Activated CD4-positive, alpha-beta T cell treated with anti-CD3 and anti-CD28 coated beads, Interleukin-2, amount 50 U/mL, for 16 hours (primary cell): ENCODE measurements at regions not wholly inside any gene's neighbourhood (a gene's known extent, or its start where the extent isn't known, plus 50 kb on each side); places are given as distances from the start of the nearest gene placed in this dataset.

Source experiments
- DNase-seq: peaks from one replicate; pipeline ENCODE4 v3.0.0-alpha.2; 2020

DNA sequence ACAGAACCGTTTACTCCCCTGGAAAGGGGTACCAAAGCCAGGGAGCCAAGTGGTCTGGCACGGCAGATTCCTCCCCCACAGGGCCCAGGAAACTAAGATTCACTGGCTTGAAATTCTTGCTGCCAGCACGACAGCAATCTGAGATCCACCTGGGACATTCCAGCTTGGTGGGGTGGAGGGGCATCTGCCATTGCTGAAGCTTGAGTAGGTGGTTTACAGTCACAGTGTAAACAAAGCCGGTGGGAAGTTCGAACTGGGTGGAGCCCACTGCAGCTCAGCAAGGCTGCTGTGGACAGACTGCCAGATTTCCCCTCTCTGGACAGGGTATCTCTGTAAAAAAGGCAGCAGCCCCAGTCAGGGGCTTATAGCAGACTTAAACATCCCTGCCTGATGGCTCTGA is 901.7 kb upstream of the LRRTM1 start:
- no peak for DNase-seq

DNA sequence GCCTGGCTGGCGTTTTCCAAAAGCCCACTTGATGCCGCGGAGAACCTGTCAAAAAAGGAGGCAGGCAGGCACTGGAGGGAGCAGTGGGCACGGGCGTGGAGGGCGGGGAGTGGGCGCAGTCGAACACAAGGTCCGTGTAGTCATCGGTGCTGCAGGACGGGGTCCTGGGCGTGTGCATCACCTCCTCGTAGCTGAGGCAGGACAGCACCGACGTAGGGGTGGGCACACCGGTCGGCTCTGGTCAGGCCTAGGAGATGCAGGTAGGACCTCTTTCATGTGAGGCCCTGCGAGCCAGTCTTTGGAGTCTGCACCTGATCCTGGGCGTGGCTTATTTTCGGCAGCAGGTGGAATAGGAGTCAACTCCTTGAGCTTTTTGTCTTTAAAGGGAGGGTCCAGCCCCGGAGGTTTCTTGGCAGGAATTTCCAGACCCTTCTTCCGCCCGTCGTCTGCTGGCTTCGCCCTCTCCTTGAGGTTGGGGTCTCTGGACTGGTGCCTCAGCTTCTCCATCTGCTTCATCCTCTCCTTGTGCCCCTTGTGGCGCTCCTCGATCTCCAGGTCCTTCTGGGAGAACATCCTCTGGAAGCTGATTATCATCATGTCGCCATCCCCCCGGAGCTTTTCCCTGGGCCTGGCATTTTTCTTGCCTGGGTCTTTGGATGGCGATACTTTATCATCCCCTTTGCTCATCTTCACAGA is 892.5 kb upstream of the LRRTM1 start:
- DNase-seq, result no peak

DNA sequence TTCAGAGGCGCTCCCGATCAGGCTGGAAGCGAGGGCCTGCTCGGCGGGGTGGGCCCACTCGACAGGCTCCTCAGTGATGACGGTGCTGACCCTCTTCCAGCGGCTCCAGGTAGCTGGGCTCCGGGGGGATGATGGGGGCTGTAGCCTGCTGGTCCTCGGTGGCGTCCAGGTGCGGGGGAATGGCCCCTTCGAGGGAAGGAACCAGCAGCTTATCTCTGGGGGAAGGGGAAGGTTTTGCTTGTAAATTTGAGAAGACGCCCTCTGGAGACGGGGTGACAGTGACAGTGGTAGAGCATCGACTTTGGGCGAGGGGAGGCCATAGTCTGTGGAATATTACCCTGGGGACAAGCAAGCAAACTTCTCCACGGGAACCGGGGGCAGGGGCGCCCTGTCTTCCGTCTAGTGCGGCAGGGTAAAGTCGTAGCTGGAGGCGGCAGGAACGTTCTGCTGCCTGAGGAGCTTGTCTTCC is 891.9 kb upstream of the LRRTM1 start:
- DNase-seq, result no peak

DNA sequence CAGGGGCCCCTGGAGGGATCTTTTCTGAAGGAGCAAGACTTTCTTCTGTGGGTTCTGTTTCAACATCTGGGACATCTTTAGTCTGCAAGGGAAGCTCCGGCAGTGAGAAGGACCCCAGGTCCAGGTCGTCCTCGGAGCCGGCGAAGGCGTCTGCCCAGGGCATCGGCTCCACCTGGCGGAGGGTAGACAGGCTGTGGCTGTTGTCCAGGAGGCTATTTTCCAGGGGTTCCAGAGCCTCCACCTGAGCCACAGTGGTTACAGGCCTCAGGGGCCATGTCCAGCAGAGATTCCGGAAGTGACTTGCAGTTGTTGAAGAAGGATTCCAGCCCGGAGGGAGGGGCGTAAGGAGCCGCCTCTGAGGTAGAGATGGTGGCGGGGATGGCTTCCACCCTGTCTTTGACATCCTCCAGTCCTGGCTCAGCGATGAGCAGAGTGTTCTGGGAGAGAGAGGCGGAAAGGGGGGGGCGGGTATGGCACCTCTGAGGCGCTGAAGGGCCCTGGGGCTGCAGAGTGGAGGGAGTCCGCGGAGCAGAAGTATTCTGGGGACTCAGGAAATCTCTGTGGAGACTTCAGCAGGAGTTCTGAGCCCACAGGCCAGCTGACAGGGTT is 891.3 kb upstream of the LRRTM1 start:
- no peak for DNase-seq

DNA sequence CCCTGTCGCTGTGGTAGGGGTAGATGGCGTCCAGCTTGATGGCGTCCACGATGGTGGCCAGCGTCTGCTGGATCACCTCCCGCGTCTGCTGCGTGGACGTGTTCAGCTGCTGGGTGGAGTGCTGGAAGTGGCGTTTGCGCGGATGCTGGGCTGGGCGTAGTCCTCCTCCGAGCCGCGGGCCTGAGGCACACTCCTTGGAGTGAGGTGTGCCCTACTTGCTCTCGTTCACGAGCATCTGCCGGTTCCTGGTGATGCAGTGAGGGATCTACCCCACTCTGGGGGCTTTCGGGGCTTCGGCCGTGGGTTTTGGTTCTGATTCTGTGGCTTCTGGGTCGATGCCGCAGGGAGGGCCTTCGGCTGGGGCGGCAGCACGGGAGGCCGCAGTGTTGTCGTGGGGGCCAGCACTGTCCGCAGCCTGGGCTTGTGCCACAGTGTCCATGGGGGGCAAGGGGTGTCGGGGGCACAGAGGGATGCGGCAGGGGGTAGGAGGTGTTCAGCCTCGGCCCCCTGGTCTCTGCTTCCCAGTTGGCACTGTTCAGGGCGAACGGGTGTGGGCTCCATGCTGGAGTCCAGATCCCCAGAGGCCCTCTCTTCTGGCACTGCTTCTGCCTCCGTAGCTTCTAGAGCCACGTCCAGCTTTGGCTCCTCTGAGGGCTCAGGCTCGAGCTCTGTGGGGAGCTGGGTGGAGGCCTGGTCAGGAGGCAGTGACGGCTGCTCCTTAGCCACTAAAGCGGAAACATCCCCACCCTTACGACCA is 890.6 kb upstream of the LRRTM1 start:
- DNase-seq, result no peak

DNA sequence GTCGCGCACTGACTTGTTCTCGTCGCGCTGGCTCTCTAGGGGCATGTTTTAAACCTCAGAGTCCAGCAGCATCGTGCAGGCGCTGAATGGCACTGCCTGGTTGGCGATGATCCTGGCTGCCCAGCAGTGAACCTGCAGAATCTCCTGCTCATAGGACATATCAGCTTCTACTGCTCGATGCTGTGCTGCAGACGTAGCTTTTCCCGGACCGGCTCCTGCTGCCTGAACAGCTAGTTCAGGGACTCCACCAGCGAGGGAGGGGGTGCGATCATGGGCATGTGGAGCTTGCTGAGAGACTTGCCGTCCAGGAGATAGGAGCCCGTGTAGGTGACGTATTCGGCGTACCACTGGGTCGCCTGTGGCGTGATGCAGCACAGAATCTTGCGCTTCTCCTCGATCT is 890.0 kb upstream of the LRRTM1 start:
- no peak for DNase-seq

DNA sequence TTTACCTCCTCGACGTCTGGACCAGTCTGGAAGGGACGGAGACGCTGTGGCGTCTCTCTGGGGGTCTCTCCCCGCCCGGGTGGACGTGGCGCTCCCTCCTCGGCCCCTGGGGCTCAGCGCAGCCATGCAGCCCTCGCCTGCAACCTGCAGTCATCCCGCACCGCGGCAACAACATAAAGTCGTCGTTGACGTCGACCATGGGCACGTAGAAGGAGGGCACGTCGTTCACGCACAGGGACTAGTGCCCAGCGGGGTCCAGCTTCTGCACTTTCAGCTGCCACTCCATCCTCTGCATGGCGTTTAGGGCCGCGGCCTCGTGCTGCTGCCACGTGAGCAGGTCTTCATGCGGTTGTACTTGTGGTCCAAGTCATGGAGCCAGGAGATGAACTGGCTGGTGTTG is 889.6 kb upstream of the LRRTM1 start:
- DNase-seq, result no peak

DNA sequence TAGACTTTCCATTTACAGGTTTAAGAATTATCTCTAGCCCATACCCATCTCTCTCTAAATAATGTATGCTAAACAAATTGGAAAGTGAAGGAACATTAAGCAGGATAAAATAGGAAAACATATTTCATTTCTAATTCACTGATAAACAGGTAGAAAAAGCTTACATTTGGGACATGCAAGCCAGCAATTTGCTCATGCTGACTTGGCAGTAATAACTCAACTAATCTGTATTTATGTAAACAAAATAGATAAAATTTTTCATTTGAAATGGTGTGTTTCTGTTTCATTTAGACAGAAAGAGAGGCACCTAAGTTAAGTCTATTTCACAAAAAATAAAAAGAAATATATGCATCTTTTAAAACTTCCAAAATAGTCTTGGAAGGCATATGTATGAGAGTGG is 877.3 kb upstream of the LRRTM1 start:
- no peak for DNase-seq

DNA sequence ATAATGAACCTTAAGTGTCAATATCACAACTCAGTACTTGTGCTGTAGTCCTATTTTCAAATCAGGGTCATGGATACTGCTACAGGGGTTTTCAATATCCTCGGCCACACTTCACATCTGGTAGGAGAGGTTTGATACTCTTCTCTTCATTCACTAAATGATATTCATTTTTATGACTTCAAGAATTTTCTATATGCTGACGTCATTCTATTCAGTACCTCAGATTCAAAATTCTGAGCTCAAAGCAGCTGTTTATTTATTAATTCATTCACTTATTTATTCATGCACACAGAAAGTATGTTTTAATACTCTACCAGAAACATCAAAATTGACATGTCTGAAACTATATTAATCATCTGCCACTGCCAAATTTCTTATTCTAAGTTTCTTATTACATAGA is 866.9 kb upstream of the LRRTM1 start:
- DNase-seq, result no peak

DNA sequence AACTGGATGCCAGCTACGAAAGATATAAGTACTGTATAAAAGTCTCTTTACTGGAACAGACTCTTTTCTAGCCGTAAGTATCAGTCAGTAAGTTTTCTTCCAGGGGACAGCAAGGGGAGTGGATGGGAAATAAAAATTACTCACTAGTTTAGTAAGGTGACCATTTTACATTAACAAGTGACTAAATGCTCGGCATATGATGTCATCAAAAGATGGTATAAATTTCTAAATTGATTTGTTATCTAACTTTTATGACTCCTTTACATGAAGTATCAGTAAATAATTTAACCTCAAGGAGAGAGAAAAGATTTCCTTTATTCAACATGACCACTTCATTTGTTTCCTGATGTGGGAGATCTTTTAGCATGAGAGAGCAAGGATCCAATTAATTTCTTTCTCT is 859.0 kb upstream of the LRRTM1 start:
- DNase-seq, result no peak

DNA sequence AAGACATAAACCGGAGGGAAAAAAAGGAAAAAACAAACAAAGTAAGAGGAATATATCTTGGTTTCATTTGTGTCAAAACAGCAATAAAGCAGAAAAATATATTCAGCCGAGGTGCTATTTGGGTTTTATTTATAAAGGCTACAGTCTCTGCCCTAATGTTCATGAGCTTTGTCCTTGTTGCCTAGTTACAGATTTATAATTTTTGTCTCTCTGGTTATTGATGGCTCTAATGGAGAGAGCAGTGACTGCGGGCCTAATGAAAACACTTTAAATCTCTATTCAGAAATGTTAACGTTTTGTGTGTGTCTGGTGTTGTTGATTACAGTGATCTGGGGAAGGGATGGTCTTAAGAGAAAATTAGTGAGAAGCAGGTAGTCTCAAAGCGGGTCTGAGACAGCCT is 854.0 kb upstream of the LRRTM1 start:
- DNase-seq, result no peak

DNA sequence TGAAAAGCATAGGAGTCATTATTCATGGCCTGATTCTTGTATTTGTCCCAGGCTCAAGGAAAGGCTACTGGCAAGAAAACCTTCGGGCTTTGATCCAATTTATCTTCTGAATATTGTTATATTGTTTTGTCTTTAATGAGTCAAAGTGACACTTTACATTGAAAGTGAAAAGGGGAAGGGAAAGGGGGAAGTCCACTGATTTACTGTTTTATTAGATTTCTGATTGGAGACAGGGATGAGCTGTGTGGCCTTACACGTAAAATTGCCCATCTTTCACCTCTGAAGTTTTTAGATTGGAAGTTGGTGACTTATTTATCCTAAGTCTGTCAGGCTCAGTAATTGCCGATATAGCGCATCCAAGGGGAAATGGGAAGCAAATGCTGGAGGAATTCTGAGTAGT is 843.8 kb upstream of the LRRTM1 start:
- no peak for DNase-seq

DNA sequence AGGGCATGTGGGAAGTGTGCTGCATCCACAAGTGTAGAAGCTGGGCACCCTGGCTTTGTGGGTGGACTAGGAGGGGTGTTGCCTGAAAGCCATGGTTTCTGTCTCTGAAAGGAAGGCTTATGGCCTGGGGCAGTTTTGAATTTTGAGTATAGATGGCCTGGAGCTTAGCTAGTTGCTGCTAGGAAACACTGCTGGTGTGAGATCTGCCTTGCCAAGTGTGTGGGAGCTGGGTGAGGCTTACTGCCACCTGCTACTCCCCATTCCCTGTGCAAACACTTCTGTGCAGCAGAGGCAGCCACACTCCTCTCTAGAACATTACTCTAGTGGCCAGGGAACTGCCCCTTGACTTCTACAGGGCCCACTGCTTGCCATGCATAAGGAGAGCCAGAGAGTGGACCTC is 831.7 kb upstream of the LRRTM1 start:
- DNase-seq, result no peak

DNA sequence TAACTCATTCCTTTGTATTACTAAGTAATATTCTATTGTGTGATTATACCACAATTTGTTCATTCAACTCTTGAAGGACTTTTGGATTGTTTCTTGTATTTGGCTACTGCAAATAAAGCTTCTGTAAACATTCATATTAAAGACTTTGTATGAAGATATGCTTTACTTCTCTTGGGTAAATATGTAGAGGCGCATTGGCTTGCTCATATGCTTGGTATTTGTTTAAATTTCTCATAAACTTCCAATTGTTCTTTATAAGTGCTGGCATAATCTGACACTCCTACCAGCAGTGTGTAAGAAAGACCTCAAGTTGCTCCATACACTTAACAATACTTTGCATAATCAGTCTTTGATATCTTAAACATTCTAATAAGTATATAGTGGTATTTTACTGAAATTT is 792.8 kb upstream of the LRRTM1 start:
- no peak for DNase-seq

DNA sequence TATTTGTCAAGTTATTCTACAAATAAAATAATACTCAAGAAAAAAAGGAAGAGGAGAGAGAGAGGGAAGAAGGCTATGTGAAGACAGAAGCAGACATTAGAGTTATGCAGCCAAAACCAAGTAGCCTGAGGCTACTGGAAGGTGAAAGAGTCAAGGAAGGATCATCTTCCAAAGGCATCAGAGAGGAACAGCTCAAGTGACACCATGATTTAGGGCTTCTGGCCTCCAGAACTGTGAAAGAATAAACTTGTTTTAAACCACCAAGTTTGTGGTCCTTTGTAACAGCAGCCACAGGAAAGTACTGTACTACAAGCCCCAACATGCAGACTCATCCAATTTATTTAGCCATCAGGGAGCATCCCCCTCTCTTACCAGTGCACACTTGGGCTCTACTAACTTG is 788.5 kb upstream of the LRRTM1 start:
- DNase-seq, result no peak

DNA sequence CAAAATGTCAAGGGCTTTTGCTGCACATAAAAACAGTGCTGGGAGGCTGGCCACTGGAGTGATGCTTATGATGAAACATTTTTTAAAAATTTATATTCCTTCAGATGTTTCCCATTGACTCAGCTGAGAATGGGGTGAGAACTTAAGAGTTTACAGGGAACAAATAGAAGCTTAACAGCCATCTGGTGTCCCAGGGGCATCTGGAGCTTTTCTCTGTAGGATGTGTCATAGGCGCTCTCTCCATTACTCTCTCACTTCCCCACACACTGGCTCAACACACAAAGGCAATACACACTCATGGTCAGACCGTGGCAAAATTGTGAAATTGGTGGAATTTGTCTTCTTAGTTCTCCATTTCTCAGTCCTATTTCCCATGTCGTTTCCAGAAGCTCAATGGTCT is 783.1 kb upstream of the LRRTM1 start:
- DNase-seq, result no peak

DNA sequence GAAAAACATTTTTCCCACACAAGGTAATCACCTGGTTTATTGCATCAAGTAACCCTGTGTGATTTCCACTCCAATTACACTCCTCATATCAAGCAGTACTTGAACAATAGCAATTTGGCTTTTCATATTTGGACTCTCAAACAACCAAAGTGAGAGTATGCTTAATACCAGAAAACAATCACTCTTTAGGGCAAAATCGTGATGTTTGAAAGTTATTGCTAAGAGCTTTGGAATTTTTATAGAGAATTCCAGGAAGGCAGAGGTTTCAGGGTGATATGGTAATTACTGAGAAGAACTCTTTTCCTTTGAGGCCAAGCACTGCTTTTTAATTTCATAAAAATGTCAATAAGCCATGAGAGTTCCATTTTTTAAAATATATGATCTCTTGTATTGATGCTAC is 779.5 kb upstream of the LRRTM1 start:
- DNase-seq, result no peak

DNA sequence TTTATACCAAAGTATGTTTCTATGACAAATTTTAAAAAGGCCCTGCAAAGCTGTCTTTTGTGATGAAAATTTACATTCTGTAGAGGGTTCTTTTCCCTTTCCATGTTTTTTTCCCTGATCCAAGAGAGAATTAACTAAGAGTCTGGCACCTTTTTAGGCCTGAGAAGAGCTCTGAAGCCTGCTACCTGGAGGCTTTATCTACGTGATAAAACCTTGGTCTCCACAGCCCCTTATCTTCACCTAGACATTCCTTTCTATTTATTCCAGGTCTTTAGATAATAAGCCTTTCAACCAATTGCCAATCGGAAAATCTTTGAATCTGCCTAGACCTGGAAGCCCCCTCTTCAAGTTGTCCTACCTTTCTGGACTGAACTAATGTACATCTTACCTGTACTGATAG is 774.1 kb upstream of the LRRTM1 start:
- DNase-seq, result no peak

DNA sequence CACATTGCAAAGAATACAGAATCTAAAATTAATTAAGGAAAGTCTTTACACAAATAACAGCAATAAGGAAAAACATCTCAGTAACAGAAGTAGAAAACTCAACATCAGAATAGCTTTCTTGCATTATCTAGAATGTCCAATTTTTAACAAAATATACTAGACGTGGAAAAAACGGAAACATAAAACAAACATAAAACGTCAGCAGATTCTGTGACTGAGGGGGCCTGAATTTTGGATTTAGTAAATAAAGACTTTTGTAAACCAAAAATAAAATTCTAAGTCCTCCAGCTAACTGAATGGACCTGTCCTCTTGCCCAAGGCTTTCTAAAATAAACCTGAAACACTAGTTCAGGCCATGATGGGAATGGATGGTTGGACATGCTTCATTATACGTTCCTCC is 773.5 kb upstream of the LRRTM1 start:
- DNase-seq, result no peak

DNA sequence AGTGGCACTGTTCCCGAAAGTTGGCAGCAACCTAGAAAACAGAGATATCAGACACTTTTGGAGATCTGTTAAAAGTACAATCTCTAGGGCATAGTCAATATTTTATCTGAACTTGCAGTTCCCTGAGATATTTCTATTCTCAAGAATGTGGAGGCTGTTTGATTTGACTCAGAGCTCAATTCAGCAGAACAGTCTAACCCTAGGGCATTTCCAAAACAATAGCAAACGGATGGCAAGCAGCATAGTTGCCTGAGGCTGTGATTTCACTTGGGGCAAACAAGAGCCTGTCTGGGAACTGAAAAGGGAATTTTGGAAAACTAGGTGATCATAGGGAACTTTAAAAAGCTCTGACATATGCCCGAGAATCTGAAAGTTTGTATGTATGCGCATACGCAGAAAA is 772.8 kb upstream of the LRRTM1 start:
- DNase-seq, result no peak

DNA sequence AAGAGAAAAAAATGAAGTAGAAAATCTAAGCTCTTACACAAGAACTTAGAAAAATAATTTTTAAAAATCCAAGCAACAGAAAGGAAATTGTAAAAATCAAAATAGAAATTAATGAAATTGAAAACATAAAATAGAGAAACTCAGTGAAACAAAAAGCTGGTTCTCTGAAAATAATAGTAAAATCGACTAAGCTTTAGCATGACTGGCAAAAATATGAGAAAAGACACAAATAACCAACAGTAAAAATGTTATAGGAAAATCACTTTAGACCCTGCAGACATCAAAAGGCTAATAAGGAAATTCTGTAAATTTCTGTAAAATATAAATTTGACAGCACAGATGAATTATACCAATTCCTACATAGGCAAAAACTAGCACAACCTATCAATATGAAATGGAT is 768.9 kb upstream of the LRRTM1 start:
- no peak for DNase-seq

DNA sequence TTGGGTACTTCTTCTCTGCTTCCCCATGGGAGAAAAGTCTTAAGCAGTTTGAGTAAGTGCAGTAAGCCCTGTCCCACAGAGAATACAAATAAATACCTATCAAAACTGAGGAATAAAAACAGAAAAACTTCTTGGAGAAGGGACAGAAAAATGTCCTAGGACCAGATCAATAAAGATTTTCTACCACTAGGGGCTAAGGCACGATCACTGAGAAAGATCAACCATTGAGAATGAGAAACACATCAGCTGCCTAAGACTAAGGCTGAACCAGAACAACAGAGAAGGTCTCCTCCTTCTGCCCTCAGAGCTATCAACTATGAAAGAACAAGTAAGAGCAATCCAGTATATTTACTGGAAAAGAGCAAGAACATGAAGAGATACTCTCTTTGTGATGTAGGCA is 763.6 kb upstream of the LRRTM1 start:
- no peak for DNase-seq

DNA sequence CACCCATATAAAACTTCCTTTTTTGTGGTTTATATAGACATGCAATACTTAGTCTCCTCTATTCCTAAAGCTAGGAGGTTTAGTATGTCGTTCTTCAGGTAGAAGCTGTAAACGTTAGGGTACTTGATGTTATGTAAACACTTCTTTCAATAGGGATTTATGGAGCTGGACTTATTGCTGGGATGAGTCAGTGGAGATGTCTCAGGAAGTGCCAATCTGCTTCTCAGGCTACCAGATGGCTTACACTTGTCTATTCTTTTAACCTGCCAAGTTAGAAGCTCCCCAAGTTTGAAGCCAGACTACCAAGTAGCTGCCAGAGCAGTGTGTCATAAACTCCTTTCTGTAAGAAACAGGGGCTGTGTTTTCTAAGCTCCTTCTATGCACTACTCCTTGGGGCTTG is 756.5 kb upstream of the LRRTM1 start:
- no peak for DNase-seq

DNA sequence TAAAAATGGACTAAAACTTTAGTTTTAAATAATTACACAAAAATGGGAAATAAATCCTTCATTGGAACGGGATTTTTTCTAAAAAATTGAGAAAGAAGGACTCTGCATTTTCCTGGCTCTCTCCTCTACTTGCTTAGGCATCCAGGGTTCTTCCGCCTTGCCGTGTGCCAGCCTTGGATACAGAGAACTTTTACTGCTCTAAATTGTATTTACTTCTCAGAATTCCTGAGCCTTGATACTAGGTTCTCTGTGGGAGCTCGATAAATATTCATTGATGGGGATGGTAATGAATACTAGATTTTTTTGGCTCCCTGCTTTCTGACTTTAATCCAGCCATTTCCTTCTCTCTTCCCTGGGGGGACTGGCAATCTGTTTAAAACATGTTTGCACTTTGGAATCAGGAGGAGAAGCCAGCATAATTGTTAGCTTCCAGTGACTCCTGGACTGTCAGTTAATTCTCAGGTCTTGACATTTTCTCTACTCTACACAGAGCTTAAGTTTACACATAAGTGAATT is 746.1 kb upstream of the LRRTM1 start:
- no peak for DNase-seq
